ENCODE measurements at regions not wholly inside any gene's neighbourhood (a gene's known extent, or its start where the extent isn't known, plus 50 kb on each side); places are given as distances from the start of the nearest gene placed in this dataset.

DNA sequence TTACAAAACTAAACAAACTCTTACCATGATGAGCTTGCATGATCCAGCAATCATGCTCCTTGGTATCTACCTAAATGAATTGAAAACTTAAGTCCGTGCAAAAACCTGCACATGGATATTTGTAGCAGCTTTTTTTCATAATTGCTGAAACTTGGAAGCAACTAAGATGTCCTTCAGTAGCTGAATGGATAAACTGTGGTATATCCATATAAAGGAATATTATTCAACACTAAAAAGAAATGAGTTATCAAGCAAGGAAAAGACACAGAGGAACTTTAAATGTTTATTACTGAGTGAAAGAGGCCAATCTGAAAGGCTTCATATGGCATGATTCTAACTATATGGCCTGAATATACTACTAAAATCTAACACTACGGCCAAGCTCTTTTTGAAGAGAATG, 139.1 kb upstream of the ZNF608 start:
- TF ChIP-seq GATA2 (IDR thresholded peaks at IDR 0.05; ENCODE audit: low read depth, low read length) (no peak), GATA3 (IDR thresholded peaks at IDR 0.05; ENCODE audit: low read depth, low read length) (no peak)

All from SH-SY5Y (cell line).